Stromal cell of bone marrow (primary cell): ENCODE measurements at regions not wholly inside any gene's neighbourhood (a gene's known extent, or its start where the extent isn't known, plus 50 kb on each side); places are given as distances from the start of the nearest gene placed in this dataset.

ENCODE experiments used
- DNase-seq: peaks from one replicate; pipeline ENCODE4 v3.0.0-alpha.2; 2012; ENCODE audit warnings: low read depth

DNA sequence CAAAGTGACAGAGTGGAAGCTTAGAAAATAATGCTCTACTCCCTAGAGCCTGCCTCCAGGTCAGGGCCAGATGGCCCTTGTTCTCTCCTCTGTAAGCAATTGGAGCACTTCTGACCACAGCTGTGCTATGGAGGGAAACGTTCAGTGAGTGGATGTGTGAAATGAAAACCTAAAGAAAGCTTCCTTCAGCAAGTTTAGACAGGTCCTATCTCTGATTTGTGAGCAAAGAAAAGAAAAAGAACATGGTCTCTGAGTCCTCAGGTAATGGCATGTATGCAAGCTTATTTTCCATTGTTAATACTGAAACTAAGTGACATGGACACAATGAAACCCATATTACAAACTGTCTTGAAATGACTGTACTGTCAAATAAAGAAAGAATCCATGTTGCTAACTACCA lies 1486.8 kb downstream of the EFNB2 start:
- no peak for DNase-seq

DNA sequence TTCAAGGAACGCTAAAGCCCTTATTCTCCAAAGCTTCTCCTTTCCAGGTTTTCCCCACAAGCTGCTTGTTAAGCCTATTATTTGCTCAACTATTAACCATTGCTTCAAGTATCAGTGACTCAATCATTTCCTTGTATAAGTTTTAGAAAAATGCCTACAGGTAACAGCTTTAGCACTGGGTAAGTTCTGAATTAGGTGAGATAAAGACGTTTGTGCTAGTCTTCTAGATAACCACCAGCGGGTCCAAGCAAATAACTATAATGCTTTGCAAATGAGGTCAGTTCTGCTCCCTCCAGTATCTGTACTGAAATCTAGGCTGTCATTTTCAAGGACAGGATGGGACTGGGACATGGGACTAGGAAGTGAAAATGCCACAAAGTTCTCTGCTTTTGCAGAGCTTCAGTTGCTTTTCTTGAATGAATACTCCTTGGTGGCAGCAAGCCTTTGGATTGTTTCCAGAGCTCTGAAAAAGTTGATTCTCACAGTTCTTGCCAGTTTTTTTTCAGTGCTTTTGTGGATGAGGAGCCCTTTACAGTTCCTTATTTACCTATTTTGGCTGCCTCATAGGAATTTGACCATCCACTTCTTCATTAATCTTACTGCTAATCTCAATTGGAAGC lies 1487.7 kb downstream of the EFNB2 start:
- DNase-seq: no peak

DNA sequence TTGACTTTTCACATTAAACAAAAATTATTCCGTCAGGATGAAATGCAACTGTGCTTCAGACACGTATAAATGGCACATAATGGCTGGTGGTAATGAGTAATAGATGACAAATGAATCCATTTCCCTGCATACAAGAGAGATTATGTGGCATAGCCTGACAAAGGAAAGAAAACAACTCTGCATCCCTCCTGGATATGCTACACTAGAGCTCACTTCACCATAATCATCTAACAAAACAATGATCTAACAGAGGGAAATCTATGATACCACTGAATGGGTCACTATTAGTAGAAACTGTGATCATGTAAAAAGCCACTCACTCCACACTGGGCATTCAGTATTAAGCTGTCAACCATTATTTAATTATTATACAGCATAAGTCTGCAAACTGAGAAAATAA lies 1498.4 kb downstream of the EFNB2 start:
- DNase-seq: no peak

DNA sequence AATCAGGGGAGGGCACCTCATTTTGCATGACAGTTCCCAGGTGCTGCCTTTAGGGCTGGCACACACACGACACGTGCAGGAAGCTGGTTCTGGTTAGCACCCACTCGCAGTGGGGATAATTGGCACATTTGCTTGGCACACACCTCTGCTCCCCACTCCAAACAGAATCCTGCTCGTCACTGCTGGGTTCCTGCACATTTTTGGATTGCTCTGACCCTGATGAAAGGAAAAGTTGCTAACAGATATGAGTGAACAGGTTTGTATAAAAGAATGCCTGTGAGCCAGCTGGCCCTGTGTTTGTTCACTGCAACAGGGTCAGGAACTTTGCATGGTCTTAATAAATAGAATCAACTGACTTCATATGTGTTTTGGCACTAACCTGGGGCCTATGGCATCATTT lies 1500.4 kb downstream of the EFNB2 start:
- DNase-seq: no peak

DNA sequence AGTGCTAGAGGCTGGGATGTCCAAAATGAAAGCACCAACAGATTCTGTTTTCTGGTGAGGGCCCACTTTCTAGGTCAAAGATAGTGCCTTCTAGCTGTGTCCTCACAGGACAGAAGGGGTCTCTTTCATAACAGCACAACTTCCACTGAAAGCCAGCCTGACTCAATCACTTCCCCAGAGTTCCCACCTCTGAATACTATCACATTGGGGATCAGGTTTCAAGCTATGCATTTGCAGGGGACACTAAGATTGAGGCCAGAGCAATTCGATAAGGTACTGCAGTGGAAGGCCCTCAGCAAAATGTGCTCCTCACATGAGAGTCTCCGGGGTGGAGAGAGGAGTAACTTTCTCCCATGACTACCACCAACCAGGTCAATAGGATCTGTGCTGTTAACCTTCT lies 1501.5 kb downstream of the EFNB2 start:
- no peak for DNase-seq

DNA sequence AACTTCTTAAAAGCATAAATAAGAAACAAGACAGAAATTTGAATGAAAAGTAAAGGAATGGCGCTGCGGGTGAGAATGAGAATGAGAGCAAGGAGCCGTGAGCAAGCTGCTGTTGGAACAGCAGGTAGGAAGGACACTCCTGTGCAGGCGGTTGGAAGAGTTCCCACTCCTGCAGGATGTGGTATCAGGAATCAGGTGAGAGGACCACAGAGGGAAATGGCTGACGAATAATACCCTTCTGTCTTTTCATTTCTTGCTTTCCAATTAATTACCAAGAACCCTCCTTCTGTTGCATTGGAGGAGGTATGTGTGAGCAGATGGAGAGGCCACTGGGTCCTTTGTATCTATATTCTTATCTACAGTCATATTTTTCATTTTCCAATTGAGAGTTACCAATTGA lies 1504.2 kb downstream of the EFNB2 start:
- no peak for DNase-seq

DNA sequence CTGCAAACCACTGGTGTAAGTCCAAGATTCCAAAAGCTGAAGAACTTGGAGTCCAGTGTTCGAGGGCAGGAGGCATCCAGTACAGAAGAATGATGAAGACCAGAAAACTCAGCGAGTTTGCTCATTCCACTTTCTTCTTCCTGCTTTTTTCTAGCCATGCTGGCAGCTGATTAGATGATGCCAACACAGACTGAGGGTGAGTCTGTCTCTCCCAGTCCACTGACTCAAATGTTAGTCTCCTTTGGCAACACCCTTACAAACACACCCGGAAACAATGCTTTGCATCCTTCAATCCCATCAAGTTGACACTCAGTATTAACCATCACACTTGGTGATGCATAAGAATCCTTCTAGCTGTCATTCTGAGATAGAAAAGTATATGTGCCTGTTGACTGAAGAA lies 1504.6 kb downstream of the EFNB2 start:
- no peak for DNase-seq

DNA sequence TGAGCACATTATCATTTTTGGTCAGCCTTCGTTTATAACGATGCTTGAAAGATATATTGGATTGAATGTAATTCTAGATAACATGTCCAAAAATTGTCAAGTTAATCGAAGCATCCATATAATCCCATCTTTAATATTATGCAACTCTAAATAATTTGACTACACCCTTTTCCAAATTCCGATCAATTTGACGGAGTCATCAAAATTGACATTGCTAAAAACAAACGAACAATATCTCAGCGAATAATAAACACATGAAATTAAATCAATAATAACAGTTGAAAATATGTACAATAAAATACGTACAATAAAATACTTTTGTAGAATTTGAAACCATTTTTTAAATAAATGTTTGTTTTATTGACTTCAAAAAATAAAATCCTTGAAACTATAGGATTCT lies 1516.4 kb downstream of the EFNB2 start:
- no peak for DNase-seq

DNA sequence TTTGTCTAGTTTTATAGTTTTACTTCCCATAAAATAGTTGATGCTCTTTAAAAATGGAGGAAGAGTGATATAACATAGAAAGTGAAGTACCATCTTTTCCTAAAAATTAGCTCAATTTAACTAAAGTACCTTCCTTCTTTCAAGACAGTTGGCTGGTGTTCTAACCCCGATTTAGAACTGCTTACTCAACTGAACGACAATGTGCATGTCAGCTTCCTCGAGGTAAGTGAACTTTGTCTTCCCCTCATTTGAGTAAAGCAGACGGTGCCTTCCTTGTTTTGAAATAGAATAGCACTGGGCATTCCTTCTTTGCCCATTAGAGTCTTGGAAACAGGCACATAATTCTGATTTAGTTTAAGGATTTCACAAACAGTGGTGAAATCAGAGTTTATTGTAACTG lies 1519.2 kb downstream of the EFNB2 start:
- DNase-seq: no peak

DNA sequence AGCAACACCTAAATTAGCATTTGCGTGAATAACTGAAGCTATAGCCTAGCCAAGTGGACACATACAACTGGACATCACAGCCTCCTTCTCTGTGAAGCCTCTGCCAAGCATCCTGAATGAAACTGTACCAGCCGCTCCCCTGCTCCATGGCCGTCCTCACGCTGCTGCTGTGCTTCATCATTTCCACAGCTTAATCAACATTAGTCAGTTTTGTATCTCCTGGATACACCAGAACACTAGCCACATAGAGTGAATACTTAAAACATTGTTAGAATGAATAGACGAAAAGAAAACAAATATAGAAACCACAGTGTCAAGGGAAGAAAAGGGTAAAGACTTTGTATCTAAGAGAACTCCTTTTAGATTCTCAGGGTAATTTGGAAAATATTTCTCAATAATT lies 1526.9 kb downstream of the EFNB2 start:
- DNase-seq: no peak

DNA sequence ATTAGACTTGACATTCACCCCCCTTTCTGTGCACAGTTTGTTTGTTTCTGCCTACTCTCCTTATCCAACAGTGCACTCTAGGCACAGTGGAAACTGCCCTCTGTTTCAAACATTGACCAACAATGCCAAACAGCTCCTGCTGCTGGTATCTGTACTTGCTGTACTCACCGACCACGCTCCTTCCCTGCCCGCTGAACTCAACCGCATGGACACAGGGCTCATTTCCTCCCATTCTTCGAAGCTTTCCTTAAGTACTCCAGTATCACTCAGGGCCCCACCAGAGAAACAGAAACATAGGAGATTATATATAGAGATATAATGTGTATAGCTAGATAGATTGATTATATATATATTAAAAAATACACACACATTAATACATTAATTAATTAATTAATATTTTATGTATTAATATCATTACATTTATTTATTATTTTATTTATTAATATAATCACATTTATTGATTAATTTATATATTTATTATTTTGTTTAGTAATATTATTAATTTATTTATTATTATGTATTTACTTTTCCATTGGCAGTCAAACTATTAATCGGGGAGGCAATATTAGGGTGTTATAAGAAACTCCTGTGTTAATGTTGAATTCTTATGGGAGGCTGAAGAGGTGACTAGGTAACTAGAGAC lies 1528.2 kb downstream of the EFNB2 start:
- DNase-seq: no peak

DNA sequence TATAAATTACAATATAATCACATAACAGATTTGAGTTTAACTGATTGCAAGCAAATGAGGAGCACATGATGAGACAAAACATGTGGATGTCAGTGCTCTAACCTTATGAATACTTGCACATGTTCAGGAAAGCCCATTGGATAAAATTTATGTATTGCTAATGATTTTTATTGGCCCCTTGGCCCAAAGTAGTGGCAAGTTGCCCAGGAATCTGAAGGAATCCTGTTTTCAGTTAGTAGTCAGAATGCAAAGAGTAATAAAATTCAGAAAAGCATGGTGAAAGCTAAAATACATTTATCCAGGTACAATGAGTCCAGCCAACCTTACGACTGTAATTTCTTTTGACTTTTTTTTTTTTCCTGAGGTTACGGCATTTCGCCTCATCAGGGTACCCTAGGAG lies 1539.4 kb downstream of the EFNB2 start:
- DNase-seq: no peak

DNA sequence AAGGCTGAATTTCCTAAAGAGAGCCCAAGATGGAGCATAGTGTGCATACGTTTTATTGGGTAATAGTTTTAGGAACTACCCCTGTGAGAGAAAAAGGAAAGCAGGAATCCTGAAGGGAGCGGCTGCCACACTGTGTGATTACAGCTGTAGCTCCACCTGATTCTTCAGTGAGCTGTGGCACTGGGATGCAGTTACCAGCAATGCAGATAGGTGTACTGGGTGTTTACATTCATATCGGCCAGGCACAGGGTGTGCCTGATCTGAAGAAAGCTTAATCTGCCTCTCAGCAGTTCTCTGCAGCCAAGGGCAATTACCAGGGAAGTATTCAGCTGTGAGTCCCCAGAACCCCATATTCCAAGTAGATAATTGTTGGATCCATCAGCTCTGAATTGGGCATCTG lies 1541.8 kb downstream of the EFNB2 start:
- no peak for DNase-seq

DNA sequence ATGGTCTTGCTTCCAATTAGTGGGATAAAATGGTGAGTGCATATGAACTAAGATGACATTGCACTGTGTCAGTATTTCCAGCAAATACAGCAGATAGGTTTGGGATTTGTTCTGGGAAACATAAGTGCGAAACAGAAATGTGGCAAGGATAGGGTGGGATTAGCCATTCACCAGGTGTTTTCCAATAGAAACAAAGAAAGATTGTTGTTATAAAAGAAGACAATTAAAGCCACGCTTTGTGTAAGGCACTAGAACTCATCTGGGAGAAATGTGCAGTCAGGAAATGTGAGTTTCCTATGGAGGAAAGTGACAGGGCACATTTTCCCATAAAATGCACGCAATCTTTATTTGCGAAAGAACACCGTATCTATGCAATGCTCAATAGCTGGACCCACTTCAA lies 1547.8 kb downstream of the EFNB2 start:
- DNase-seq: no peak

DNA sequence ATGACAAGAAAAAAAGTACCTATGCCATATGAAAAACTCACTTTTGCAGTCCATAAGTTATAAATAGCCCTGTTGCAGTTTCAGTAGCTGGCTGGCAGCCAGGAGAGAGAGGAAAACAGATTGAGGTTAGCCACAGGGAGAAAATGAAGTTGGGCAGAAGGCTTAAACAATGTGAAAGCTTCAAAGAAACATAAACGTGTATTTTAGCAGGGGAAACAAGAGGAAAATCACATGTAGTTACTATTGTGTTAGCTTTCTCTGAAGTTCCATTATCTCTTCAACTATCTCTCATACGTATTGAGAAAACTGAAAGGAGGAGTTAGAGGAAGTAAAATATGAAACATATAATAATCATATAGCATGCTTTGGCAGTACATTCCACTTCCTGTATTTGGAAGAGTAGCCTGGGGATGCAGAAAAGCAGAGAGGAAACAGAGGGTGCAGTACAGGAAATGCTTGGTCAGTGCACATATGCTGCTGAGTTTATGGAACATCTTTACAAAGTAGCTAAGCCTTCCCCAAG lies 1551.1 kb downstream of the EFNB2 start:
- peak; percentile 12 for DNase-seq

DNA sequence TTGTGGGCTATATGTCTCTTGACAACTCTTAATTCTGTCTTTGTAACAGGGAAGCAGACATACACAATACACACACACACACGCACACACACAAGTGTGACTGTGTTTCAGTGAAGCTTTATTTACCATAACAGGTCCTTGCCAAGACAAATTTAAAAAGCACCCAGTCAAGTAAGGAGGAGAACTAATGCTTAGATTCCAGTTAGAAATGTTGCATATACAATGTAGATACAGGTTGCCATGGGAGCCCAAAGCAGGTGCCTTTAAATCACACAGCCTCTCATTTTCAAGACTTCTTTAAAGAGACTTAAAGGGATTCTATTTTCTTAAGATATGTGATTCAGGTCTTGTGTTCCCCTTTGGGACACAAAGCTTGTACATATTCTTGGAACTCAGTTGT lies 1551.9 kb downstream of the EFNB2 start:
- no peak for DNase-seq

DNA sequence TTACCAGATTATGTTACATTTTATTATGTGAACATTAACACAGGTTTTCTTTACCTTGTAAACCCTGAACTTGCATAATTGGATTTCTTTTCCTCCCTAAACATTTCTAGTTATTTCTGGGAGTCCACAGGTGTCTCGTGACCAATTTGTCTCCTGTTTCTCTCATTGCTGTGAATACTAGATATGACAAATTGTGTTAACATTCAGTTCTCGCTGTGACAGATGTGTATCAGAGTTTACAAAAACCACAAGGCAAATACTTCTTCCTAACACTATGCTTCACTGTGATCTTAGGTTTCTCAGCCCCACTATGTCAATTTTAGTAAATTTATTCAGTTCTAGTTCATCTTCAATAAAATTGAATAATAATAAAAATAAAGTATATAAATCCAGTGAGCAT lies 1554.9 kb downstream of the EFNB2 start:
- no peak for DNase-seq

DNA sequence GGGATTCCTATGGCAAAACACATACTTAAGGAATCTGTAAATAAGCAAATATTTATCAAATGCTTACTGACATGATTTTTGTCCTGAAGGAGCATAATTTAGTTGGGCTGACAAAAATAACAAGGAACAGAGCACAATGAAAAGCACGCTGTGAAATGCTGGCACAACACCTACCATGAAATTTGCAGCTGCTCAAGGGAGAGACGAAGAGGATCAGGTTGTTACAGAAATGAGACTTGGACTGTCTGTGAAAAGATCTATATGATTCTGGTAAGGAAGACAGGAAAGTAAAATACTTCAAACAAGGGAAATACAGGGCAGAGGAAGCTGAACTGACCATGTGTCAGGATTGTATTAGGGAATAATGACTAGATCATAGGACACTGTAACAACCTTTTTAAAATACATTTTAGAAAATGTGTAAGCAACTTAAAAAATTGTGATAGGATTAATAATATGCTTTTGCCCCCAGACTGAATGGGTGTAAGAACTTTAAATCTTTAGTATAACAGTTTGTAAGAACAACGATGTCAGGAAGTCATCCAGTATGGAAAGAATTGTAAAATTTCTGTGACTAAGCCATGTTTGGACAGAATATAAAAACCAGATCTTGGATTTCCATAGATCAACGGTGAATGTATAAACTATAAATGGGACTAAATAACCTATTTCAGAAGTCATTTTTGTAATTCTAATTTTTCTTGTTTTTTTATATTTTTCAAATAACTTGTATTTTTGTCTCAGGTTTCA lies 1556.0 kb downstream of the EFNB2 start:
- DNase-seq: no peak

DNA sequence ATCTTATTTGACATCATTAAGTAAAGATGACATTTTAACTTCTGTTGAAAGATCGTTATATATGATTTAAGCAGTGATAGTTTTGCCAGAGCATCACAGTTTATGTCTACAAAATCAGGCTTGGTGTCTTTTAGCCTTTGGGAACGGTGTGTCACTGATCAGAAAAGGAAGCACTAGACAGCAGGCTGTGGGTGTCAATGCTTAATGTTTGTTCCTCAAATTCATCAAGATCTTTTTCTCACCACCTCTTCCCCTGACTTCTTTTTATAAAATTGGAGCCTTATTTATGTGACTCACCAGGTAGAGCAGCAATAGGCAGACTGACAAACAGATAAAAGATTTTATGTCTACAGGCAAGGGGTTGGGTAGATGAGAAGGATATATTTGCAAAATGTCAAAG lies 1558.5 kb downstream of the EFNB2 start:
- no peak for DNase-seq

DNA sequence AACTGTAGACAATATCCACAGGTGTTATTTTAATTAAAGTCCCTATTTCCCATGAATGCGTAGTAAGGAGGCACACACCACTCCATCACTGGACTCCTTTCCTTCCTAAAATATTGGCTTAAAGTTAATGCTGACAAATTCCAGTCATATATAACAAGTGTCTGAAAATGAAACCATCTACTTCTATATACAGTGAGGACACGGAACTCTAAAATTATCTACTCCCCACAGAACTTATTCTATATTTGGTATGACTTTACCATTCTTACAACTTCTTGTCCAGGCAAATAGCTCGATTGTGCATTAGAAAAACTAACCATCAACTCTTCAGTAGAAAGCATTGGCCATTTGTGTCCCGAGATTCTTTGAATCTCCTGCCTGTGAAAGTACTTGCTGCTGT lies 1560.2 kb downstream of the EFNB2 start:
- DNase-seq: no peak

DNA sequence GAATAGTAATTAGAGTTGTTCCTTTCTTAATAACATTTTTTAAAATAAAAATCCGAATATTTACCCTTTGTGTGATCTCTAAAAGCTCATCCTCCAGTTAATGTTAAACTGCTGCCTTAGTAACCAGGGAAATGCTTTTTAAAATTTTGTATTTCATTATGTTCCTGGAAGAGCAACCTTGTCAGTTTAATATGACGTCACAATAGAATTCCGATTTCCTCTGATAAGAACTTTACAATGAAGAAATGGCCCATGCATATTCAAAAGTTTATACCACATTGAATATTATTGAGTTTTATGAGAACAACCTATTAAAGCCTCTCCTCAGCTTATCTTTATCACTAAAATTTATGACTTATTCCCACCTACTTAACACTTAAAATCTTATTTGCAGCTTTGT lies 1566.6 kb downstream of the EFNB2 start:
- DNase-seq: no peak

DNA sequence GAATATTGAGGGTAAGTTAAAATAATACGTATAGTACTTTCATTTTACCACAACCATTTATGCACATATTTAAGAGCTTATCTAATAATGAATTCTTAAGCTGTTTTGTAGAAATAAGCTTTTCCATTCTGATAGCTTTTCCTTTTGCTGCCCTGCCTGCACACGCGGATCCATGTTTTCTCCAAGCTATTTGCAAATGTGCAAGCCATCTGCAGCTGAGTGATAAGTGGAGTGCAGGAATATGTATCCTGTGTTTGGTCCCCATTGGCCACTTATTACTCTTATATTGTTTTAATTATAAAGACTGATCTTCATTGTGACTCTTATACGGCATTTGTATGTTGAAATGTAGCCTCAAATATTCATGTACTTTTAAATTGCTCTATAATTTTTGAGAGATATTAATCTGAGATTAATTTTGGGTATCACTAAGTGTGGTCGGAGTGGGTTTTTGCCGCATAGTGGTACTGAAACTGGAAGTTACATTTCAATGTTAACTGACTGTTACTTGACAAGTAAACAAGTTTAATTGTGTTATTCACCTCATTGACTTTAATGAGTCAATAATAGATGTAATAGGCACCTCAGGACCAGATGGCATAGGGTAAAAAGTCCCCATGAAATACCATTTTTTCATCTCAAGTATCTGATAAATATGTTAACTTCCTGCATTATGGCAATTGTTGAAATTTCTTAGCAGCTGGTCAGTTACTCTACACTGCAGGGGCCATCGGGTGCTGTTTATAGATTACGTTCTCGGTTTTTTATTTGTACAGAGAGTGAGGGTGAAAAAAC lies 1567.4 kb downstream of the EFNB2 start:
- no peak for DNase-seq

DNA sequence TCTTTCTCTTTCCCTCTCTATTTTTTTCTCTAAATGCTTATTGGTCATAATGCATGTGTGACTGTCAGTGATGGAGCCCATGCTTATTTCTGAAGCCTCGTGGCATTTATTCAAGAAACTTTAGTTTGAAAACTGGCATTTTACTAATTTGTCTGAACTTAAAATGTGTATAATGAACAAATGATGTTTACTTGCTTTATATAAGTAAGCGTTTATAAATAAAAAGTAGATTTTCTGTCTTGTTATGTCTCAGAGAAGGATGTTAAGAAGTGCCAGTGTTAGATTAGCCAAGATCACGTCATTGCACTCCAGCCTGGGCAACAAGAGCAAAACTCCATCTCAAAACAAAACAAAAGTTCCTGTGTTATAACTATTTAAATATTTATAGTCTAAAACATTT lies 1568.1 kb downstream of the EFNB2 start:
- no peak for DNase-seq
